GM19023 (cell line): ENCODE measurements at regions not wholly inside any gene's neighbourhood (a gene's known extent, or its start where the extent isn't known, plus 50 kb on each side); places are given as distances from the start of the nearest gene placed in this dataset.

ENCODE experiments used
- ATAC-seq: cut with Tn5 transposase; IDR thresholded peaks from one replicate; pipeline ENCODE4 v1.9.1; 2021; ENCODE audit warnings: mild to moderate bottlenecking, moderate library complexity; ENCODE audit not compliant: unreplicated experiment

GRCh38 chr10:129157185-129157584 lies 309.9 kb upstream of the MGMT start:
- no peak for ATAC-seq

DNA sequence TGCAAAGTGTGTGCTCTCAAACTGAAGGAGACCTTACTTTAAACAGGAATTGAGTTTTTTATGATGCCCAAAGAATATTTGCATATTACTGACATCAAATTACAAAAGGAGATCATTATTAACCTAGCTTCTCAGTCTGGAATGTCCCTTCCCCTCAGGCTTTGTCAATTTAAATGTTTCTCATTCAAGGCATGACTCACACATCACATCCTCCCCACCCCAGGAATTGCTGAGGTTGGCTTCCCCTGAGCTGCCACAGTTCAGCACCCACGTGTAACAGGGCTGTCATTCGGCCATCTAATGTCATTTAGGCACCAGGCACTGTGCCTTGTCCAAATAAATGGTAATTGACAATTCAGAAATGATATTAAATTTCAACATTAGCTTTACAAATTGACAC lies 305.9 kb upstream of the MGMT start:
- no peak for ATAC-seq

DNA sequence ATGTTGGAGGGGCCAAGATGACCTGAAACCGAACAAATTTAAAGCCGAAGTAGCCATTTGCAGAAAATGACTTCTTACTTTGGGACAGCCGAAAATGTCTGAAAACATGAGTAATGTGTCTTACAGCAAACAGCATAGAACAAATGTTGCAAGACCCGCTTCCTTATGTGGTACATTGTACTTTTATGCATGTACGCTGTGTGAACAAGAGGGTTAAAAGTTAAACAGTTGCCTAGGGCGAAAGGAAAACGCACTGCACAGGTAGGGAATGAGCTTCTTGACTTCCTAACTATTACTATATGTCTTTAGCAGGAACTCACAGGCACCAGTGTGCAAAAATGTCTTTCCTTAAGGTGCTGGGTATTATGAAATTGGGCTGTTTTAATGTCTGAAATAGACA lies 303.5 kb upstream of the MGMT start:
- ATAC-seq, result no peak

DNA sequence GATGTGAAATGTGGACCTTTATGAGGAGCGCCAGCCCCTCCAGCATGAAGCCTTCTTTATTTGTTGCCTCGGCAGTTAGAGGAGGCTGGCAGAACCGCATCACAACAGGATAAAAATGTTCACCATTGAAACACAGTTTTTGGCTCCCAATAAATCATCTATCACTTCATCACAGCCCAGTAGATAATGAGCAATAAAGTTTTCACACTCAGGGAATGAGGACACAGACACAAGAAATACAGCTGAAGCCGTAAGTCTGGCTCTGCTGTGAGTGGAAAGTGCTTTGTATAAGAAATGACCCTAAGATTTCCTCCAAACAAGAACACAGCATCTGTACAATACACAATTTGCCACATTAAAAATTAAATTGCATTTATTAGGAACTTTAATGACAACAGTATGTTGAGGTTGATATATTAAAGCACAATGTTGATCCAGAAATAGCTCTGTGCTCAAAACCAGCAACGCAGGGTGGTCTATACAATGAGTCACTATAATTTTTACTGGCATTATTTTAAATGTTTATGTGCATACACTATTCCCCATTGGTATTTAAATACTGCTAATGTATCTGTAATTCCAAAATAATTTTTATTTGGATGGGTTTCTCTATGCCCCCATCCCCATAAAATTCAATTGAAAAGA lies 301.8 kb upstream of the MGMT start:
- no peak for ATAC-seq

GRCh38 chr10:129165770-129166169 lies 301.3 kb upstream of the MGMT start:
- no peak for ATAC-seq

GRCh38 chr10:129168660-129169059 lies 298.4 kb upstream of the MGMT start:
- ATAC-seq, result no peak

GRCh38 chr10:129169115-129169514 lies 297.9 kb upstream of the MGMT start:
- ATAC-seq, result no peak

- no peak for ATAC-seq
These were observed 296.2 kb upstream of the MGMT start for GRCh38 chr10:129170812-129171211.

DNA sequence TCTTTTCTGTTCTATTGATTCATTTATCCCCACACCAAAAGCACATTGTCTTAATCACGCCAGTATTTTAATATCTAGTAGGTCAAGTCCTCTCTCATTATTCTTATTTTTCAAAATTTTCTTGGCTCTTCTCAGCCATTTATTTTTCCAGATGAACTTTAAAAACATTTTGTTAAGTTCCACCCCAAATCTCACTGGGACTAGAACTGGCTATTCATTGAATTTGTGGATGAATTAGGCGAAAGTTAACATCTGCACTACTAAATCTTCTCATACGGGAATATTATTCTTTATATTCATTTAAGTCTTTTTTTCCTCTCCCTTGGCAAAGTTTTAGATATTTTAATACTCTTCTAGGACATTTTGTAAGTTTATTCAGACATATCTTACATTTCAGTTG lies 295.2 kb upstream of the MGMT start:
- ATAC-seq, result no peak

DNA sequence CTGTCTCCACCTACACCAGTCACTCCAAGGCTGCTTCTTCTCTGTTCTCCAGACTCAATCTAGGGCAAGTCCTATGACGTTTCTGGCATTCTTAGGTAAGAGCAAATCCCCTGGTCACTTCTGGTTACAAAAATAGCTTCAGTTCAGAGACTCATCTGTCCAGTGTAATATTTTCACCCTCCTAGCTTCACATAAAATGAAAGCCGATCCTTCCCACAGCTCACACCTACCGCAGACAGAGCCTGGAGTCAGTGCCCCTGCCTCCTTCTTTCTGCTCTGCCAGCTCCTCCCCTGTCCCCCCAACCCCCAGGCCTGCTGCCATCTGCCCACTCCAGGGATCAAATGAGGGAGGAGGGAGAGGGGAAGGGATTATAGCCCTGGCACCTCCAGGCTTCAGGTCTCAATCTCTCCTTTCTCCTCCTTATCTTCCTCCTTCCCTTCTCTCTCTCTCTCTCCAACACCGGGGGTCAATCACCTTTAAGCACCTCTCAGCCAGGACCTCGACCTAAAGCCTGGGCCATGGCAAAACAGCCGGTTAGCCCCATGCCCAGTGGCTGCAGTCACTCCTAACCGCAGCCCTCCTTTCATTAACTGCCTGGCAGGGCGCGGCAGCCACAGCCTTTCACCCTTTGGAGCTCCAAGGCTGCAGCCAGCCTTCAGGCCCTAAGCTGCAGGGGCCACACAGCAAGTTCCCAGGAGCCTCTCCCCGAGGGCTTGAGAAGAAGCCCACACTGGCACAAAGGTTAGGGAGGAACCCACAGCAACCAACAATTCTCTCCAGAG lies 292.6 kb upstream of the MGMT start:
- ATAC-seq, result no peak

GRCh38 chr10:129179245-129179971 lies 287.6 kb upstream of the MGMT start:
- ATAC-seq, result no peak

- ATAC-seq, result no peak
These were observed 286.9 kb upstream of the MGMT start for GRCh38 chr10:129179972-129180678.

- no peak for ATAC-seq
These were observed 282.8 kb upstream of the MGMT start for GRCh38 chr10:129184196-129184595.

- no peak for ATAC-seq
These were observed 279.7 kb upstream of the MGMT start for GRCh38 chr10:129187331-129187730.

- ATAC-seq, result no peak
These were observed 275.2 kb upstream of the MGMT start for GRCh38 chr10:129191797-129192196.

GRCh38 chr10:129192344-129193128 lies 274.5 kb upstream of the MGMT start:
- ATAC-seq, result no peak

- no peak for ATAC-seq
These were observed 273.9 kb upstream of the MGMT start for GRCh38 chr10:129193148-129193547.

DNA sequence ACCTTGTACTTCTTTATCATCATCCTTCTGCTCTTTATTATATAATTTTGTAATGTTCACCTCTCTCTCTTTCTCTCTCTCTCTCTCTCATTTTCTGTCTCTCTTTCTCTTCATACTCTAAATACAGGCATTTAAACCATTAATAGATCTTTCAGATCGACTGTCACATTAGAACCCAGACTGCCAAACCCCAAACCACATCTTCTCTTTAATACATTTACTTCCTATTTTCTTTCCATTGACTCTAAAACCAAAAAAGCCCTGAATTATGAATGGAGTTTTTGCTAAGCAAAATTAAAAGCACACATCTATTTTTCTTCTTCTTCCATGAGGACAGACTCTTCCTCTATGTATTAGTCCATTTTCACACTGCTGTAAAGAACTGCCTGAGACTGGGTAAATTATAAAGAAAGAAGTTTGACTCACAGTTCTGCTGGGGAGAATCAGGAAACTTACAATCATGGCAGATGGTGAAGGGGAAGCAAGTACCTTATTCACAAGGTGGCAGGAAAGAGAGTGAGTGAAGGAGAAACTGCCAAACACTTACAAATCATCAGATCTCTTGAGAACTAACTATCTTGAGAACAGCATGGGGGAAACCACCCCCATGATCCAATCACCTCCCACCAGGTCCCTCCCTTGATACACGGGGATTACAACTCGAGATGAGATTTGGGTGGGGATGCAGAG lies 272.7 kb upstream of the MGMT start:
- ATAC-seq, result no peak

GRCh38 chr10:129199826-129200225 lies 267.2 kb upstream of the MGMT start:
- ATAC-seq, result no peak

DNA sequence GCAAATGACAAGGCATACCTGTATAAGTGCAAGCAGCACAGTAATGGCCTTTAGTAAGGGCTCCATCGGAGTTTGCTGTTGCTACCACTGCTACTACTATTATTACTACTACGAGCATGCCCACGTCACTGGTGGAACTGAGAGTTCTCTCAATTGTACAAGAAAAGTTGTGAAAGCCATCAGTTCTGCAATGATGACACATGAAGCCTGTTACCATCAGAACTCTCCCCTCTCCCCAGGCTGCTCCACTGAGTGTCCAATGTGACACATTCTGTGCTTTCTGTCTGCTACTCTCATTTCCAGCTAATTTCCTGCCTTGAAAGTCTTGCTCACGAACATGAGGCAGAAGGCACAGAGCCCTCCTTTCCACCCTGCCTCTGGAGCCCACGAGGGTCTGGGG lies 263.2 kb upstream of the MGMT start:
- no peak for ATAC-seq
